GM06990 (cell line): ENCODE measurements at regions not wholly inside any gene's neighbourhood (a gene's known extent, or its start where the extent isn't known, plus 50 kb on each side); places are given as distances from the start of the nearest gene placed in this dataset.

Experiments
- DNase-seq: peaks from one replicate; pipeline ENCODE4 v3.0.0-alpha.2; 2011; ENCODE audit not compliant: insufficient read length; ENCODE audit errors: extremely low read depth
- H3K27me3 ChIP-seq: replicated peaks from 2 replicates; pipeline ENCODE4 v1.6.0; 2011; ENCODE audit warnings: low read length; ENCODE audit not compliant: control insufficient read depth, insufficient read depth
- H3K36me3 ChIP-seq: 2 replicates; pipeline ENCODE4 v1.5.1; 2011; ENCODE audit warnings: low read length; ENCODE audit not compliant: control insufficient read depth, insufficient read depth
- H3K4me3 ChIP-seq: replicated peaks from 2 replicates; pipeline ENCODE4 v1.5.1; 2011; ENCODE audit warnings: low read depth, mild to moderate bottlenecking, control low read depth, low read length
- CTCF ChIP-seq: IDR thresholded peaks from 2 replicates; pipeline ENCODE4 v1.5.1; 2011; ENCODE audit warnings: low read length, control low read depth, mild to moderate bottlenecking, inconsistent platforms; ENCODE audit not compliant: insufficient read depth, poor library complexity, severe bottlenecking

DNA sequence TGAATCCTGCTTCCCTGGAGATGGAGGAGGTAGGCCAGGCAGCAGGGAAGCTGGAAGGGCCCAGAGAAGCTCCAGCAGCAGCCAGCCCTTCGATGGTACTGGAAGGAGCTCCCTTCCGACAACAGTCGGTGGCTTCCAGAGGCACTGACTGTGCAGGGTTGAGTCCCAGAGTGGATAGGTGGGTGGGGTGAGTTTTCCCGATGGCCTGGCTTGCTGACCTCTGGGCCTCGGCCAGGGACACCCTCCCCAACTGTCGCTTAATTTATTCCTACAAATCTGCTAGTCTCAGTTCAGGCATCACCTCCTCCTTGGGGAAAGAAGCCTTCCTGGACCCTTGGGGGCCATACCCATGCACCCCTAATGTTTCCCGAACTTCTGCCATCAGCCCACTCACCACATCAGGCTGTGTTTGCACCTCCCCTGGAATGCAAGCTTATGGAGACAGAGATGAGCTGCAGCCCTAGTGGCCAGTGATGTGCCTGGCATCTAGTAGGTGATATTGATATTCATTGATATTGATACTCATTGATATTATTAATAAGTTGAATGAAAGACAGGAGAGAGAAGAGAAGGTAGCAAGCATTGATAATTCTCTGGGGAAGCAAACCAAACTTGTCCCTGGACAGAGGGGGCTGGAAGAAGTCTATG lies 104.6 kb upstream of the BOD1 start:
- no peaks in the 10 kb centered on the region for H3K27me3 ChIP-seq
- no peak for TF ChIP-seq CTCF
- H3K4me3 ChIP-seq, result no peak overlapping the region
- H3K36me3 ChIP-seq, result no peaks in the 10 kb centered on the region
- no peak for DNase-seq

GRCh38 chr5:173721601-173722232 lies 105.3 kb upstream of the BOD1 start:
- Histone ChIP-seq H3K4me3 (no peak overlapping the region), H3K36me3 (no peaks in the 10 kb centered on the region), H3K27me3 (no peaks in the 10 kb centered on the region)
- DNase-seq, result no peak
- TF ChIP-seq CTCF, result no peak

GRCh38 chr5:173726846-173727557 lies 110.6 kb upstream of the BOD1 start:
- no peak for DNase-seq
- Histone ChIP-seq H3K27me3 (no peaks in the 10 kb centered on the region), H3K4me3 (no peak overlapping the region), H3K36me3 (no peaks in the 10 kb centered on the region)
- TF ChIP-seq CTCF, result no peak

GRCh38 chr5:173727839-173728778 lies 111.7 kb upstream of the BOD1 start:
- H3K36me3 ChIP-seq, result no peaks in the 10 kb centered on the region
- DNase-seq, result no peak
- no peak for TF ChIP-seq CTCF
- H3K27me3 ChIP-seq, result no peaks in the 10 kb centered on the region
- H3K4me3 ChIP-seq, result no peak overlapping the region

- DNase-seq, result no peak
- H3K4me3 ChIP-seq, result no peak overlapping the region
- no peak for TF ChIP-seq CTCF
- no peaks in the 10 kb centered on the region for H3K36me3 ChIP-seq
- no peaks in the 10 kb centered on the region for H3K27me3 ChIP-seq
Measured at GRCh38 chr5:173729079-173729765, 112.8 kb upstream of the BOD1 start.
